Adrenal gland (tissue), 9 donors: ENCODE measurements at regions not wholly inside any gene's neighbourhood (a gene's known extent, or its start where the extent isn't known, plus 50 kb on each side); places are given as distances from the start of the nearest gene placed in this dataset.

Source experiments
- DNase-seq, 7 donors: peaks; one replicate each; pipeline ENCODE4 v3.0.0-alpha.2; 2019 to 2020
- H3K27ac ChIP-seq, 5 donors: fragments of 200-600 bp; sonication (generic) in 4 of 5; 1 replicate in 3 of 5; 2 replicates in 2 of 5; pipeline versions ENCODE4 v1.5.1 to v1.8.0; 2016 to 2020; ENCODE audit warnings: mild to moderate bottlenecking in 1 of 5
- H3K27me3 ChIP-seq: fragments of 200-600 bp; 2 replicates; pipeline ENCODE4 v1.8.0; 2021
- H3K36me3 ChIP-seq, 2 donors: fragments of 200-600 bp; replicated peaks in 1 of 2; 1 replicate in 1 of 2; 2 replicates in 1 of 2; pipeline versions ENCODE4 v1.5.1 to v1.8.0; 2018 to 2022
- H3K4me1 ChIP-seq, 2 donors: fragments of 200-600 bp; replicated peaks in 1 of 2; 1 replicate in 1 of 2; 2 replicates in 1 of 2; pipeline versions ENCODE4 v1.5.1 to v1.8.0; 2018 to 2021
- H3K4me3 ChIP-seq, 4 donors: fragments of 200-600 bp; sonication (generic) in 3 of 4; one replicate each; pipeline ENCODE4 v1.5.1; 2016 to 2018
- H3K9me3 ChIP-seq, 3 donors: fragments of 200-600 bp; sonication (generic) in 1 of 3; replicated peaks in 1 of 3; 1 replicate in 2 of 3; 2 replicates in 1 of 3; pipeline versions ENCODE4 v1.5.1 to v1.8.0; 2016 to 2021
- CTCF ChIP-seq, 6 experiments: fragments of 450-650 bp in 4 of 6; fragments of 200-600 bp in 2 of 6; sonication (generic) in 1 of 6; IDR thresholded peaks; 1 replicate in 5 of 6; 2 replicates in 1 of 6; pipeline versions ENCODE4 v1.5.1 to v1.8.0; 2016 to 2021; ENCODE audit warnings: antibody characterized with exemption in 6 of 6, mild to moderate bottlenecking in 2 of 6, moderate library complexity in 1 of 6
- POLR2A ChIP-seq, 2 donors: fragments of 450-650 bp; IDR thresholded peaks; one replicate each; pipeline ENCODE4 v1.6.1; 2017; ENCODE audit warnings: antibody characterized with exemption in 2 of 2, mild to moderate bottlenecking in 2 of 2, moderate library complexity in 1 of 2
- WGBS, 4 donors: extraction: QIAGEN DNeasy Blood & Tissue Kit in 2 of 4; methylation state at CpG; one replicate each; pipeline versions ENCODE4 v1.1.5 to v1.1.7; 2013 to 2017; 5-methylcytosine and 5-hydroxymethylcytosine counted together
- intact Hi-C, 2 donors: fragments of 100-400 bp; cut with DNase I; formaldehyde crosslinking; loops; one replicate each; pipeline versions ENCODE4 v1.14.1 to v1.15.0; 2022 to 2023
- donor health status: healthy with polysubstance abuse.
- donor health status: Bipolar disorder and iron deficiency.
- donor health status: DM: yes; HTN: yes; CAD: no.
- donor health status: DM: no; HTN: no; CAD: no.
- donor health status: DM: no; HTN: no; CAD: no.

GRCh38 chr14:98074111-98074510 lies 1197.9 kb downstream of the BCL11B start:
- no peaks in the 10 kb centered on the region for H3K9me3 ChIP-seq
- DNase-seq = no peak
- intact Hi-C loops = no loop called here
- H3K27me3 ChIP-seq = no peaks in the 10 kb centered on the region
- WGBS, 4 donors = 86 to 96% (median 90%) methylated on average over 5 of the region's 5 CpGs
- TF ChIP-seq CTCF (IDR thresholded peaks at IDR 0.05) (no peak), POLR2A (IDR thresholded peaks at IDR 0.05) (no peak)
- H3K27ac ChIP-seq = no peak overlapping the region
- H3K36me3 ChIP-seq = no peaks in the 10 kb centered on the region
- no peak overlapping the region for H3K4me3 ChIP-seq
- H3K4me1 ChIP-seq = no peaks in the 10 kb centered on the region

GRCh38 chr14:98077176-98077575 lies 1194.8 kb downstream of the BCL11B start:
- H3K4me1 ChIP-seq = no peaks in the 10 kb centered on the region
- TF ChIP-seq POLR2A (IDR thresholded peaks at IDR 0.05) = no peak
- TF ChIP-seq CTCF (IDR thresholded peaks at IDR 0.05) = no peak
- no peak overlapping the region for H3K4me3 ChIP-seq
- WGBS, 4 donors = 52 to 80% (median 69%) methylated on average over 3 of the region's 3 CpGs
- H3K27ac ChIP-seq = no peak overlapping the region
- DNase-seq = no peak
- intact Hi-C loops = no loop called here
- no peaks in the 10 kb centered on the region for H3K9me3 ChIP-seq
- H3K27me3 ChIP-seq = no peaks in the 10 kb centered on the region
- H3K36me3 ChIP-seq = no peaks in the 10 kb centered on the region

GRCh38 chr14:98082833-98083232 lies 1189.2 kb downstream of the BCL11B start:
- WGBS, 4 donors = 56 to 82% (median 72%) methylated on average over 1 of the region's 1 CpG

GRCh38 chr14:98085751-98086150 lies 1186.2 kb downstream of the BCL11B start:
- intact Hi-C loops = no loop called here
- no peaks in the 10 kb centered on the region for H3K27me3 ChIP-seq
- H3K4me3 ChIP-seq = no peak overlapping the region
- TF ChIP-seq POLR2A (IDR thresholded peaks at IDR 0.05) (no peak), CTCF (IDR thresholded peaks at IDR 0.05) (no peak)
- H3K36me3 ChIP-seq = no peaks in the 10 kb centered on the region
- WGBS, 4 donors = 77 to 88% (median 83%) methylated on average over 1 of the region's 1 CpG
- DNase-seq = no peak
- no peak overlapping the region for H3K27ac ChIP-seq
- no peaks in the 10 kb centered on the region for H3K9me3 ChIP-seq
- H3K4me1 ChIP-seq = no peaks in the 10 kb centered on the region

More at GRCh38 chr14:98082833-98083232, 1189.2 kb downstream of the BCL11B start:
- no peaks in the 10 kb centered on the region for H3K36me3 ChIP-seq
- no peaks in the 10 kb centered on the region for H3K4me1 ChIP-seq
- H3K27me3 ChIP-seq = no peaks in the 10 kb centered on the region
- no peaks in the 10 kb centered on the region for H3K9me3 ChIP-seq
- no peak overlapping the region for H3K27ac ChIP-seq
- TF ChIP-seq CTCF (IDR thresholded peaks at IDR 0.05) (no peak), POLR2A (IDR thresholded peaks at IDR 0.05) (no peak)
- H3K4me3 ChIP-seq = no peak overlapping the region
- DNase-seq = no peak
- intact Hi-C loops = no loop called here
